HCT116 (cell line): ENCODE measurements at regions not wholly inside any gene's neighbourhood (a gene's known extent, or its start where the extent isn't known, plus 50 kb on each side); places are given as distances from the start of the nearest gene placed in this dataset.

Experiments used
- EGR1 ChIP-seq: IDR thresholded peaks from 2 replicates; pipeline ENCODE4 v1.6.1; 2012; ENCODE audit warnings: low read depth
- EZH2 ChIP-seq: fragments of 200-600 bp; sonication (generic); IDR thresholded peaks from 2 replicates; pipeline ENCODE4 v1.6.1; 2017; ENCODE audit warnings: antibody characterized with exemption, mixed run types
- EZH2phosphoT487 ChIP-seq: fragments of 200-600 bp; IDR thresholded peaks from 2 replicates; pipeline ENCODE4 v1.6.1; 2018; ENCODE audit warnings: antibody characterized with exemption, borderline replicate concordance
- POLR2A ChIP-seq: IDR thresholded peaks from 2 replicates; pipeline ENCODE4 v1.7.0; 2011; ENCODE audit warnings: borderline replicate concordance; ENCODE audit not compliant: insufficient read depth, insufficient read length; ENCODE audit errors: extremely low read depth
- POLR2AphosphoS5 ChIP-seq: IDR thresholded peaks from 2 replicates; pipeline ENCODE4 v1.6.1; 2011; ENCODE audit warnings: mild to moderate bottlenecking, low read depth, low read length, moderate library complexity
- RAD21 ChIP-seq: IDR thresholded peaks from 2 replicates; pipeline ENCODE4 v1.6.1; 2012; ENCODE audit warnings: low read depth, mild to moderate bottlenecking
- SP1 ChIP-seq: IDR thresholded peaks from 2 replicates; pipeline ENCODE4 v1.6.1; 2012; ENCODE audit warnings: low read depth
- ZFX ChIP-seq: fragments of 450-650 bp; IDR thresholded peaks from 2 replicates; pipeline ENCODE4 v1.6.1; 2017
- TF ChIP-seq, protein P1 (sequence below): IDR thresholded peaks from 2 replicates; pipeline ENCODE4 v1.6.1; 2012; ENCODE audit warnings: low read depth
- TF ChIP-seq, protein P2 (sequence below), 3 experiments: fragments of 200-600 bp in 1 of 3; sonication (generic) in 1 of 3; IDR thresholded peaks in 2 of 3; conservative IDR thresholded peaks in 1 of 3; 2 replicates each; pipeline ENCODE4 v1.5.1; 2012 to 2017; ENCODE audit warnings: low read depth in 2 of 3, low read length in 2 of 3, antibody characterized with exemption in 1 of 3, borderline replicate concordance in 1 of 3, control low read depth in 1 of 3, mild to moderate bottlenecking in 1 of 3, mixed read lengths in 1 of 3, mixed run types in 1 of 3, moderate library complexity in 1 of 3; ENCODE audit not compliant: insufficient read depth in 1 of 3
- TF ChIP-seq, protein P3 (sequence below): IDR thresholded peaks from 2 replicates; pipeline ENCODE4 v1.6.1; 2012

DNA sequence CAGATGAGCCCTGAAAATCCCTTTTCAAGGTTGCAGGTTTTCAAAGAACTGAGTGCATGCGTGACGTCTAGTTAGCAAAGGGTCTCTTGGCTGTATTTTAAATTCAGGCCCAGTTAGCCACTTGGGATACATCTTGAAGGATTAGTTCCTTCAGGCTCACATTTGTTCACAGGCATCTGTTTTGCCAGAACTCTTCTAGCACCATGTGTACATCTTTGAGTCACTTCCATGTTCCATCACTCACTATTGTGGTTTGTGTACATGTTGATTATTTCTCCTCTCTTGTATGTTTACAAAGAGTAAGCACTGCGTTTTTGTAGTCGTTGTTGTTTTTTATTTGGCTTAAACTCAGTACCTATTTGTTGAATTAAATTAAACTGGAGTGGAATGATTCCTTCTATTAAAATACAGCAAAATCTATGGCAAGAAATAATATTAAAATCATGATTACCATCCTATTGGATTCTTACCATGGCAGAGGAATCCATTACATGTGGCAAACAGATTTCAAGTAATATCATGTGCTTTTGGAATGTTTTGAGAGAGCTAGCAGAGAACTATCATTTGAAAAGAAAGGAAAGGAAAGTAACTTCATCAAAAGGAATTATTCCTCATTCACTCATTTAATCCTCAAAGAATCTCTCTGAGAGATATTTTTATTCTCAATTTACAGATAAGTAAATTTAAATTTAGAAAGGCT lies 438.9 kb upstream of the FAR2 start:
- TF ChIP-seq, protein P1, sequence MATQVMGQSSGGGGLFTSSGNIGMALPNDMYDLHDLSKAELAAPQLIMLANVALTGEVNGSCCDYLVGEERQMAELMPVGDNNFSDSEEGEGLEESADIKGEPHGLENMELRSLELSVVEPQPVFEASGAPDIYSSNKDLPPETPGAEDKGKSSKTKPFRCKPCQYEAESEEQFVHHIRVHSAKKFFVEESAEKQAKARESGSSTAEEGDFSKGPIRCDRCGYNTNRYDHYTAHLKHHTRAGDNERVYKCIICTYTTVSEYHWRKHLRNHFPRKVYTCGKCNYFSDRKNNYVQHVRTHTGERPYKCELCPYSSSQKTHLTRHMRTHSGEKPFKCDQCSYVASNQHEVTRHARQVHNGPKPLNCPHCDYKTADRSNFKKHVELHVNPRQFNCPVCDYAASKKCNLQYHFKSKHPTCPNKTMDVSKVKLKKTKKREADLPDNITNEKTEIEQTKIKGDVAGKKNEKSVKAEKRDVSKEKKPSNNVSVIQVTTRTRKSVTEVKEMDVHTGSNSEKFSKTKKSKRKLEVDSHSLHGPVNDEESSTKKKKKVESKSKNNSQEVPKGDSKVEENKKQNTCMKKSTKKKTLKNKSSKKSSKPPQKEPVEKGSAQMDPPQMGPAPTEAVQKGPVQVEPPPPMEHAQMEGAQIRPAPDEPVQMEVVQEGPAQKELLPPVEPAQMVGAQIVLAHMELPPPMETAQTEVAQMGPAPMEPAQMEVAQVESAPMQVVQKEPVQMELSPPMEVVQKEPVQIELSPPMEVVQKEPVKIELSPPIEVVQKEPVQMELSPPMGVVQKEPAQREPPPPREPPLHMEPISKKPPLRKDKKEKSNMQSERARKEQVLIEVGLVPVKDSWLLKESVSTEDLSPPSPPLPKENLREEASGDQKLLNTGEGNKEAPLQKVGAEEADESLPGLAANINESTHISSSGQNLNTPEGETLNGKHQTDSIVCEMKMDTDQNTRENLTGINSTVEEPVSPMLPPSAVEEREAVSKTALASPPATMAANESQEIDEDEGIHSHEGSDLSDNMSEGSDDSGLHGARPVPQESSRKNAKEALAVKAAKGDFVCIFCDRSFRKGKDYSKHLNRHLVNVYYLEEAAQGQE, result no peak
- TF ChIP-seq, protein P2, sequence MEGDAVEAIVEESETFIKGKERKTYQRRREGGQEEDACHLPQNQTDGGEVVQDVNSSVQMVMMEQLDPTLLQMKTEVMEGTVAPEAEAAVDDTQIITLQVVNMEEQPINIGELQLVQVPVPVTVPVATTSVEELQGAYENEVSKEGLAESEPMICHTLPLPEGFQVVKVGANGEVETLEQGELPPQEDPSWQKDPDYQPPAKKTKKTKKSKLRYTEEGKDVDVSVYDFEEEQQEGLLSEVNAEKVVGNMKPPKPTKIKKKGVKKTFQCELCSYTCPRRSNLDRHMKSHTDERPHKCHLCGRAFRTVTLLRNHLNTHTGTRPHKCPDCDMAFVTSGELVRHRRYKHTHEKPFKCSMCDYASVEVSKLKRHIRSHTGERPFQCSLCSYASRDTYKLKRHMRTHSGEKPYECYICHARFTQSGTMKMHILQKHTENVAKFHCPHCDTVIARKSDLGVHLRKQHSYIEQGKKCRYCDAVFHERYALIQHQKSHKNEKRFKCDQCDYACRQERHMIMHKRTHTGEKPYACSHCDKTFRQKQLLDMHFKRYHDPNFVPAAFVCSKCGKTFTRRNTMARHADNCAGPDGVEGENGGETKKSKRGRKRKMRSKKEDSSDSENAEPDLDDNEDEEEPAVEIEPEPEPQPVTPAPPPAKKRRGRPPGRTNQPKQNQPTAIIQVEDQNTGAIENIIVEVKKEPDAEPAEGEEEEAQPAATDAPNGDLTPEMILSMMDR (IDR thresholded peaks at IDR 0.05 in 2 of 3, conservative IDR thresholded peaks at IDR 0.05 in 1 of 3; ENCODE audit: borderline replicate concordance in 1 of 3, insufficient read depth in 1 of 3, low read depth in 2 of 3, low read length in 2 of 3), result no peak
- no peak for TF ChIP-seq POLR2AphosphoS5
- TF ChIP-seq EZH2, result no peak
- no peak for TF ChIP-seq POLR2A
- TF ChIP-seq SP1, result no peak
- no peak for TF ChIP-seq EGR1
- TF ChIP-seq, protein P3, sequence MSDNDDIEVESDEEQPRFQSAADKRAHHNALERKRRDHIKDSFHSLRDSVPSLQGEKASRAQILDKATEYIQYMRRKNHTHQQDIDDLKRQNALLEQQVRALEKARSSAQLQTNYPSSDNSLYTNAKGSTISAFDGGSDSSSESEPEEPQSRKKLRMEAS, result no peak
- no peak for TF ChIP-seq RAD21
- no peak for TF ChIP-seq ZFX
- TF ChIP-seq EZH2phosphoT487, result no peak
